ENCODE measurements at regions not wholly inside any gene's neighbourhood (a gene's known extent, or its start where the extent isn't known, plus 50 kb on each side); places are given as distances from the start of the nearest gene placed in this dataset.
A peak's percentile ranks its signal among the peaks of the same experiment; 100 is the strongest.
"Not testable (repeated sequence)": the region's sequence is repeated elsewhere in the genome, so short reads cannot be mapped to it uniquely, and the experiment has no call there.

- H3K27ac ChIP-seq (ENCODE audit: low read length in 2 of 2); H3K36me3 ChIP-seq (replicated peaks in 1 of 2; ENCODE audit: control extremely low read depth in 1 of 2, control insufficient read depth in 1 of 2, extremely low read depth in 1 of 2, insufficient read depth in 2 of 2, low read length in 1 of 2); DNase-seq; intact Hi-C loops (cut with micrococcal nuclease); H3K79me2 ChIP-seq (ENCODE audit: control insufficient read depth, insufficient read depth, low read length); H3K4me1 Mint-ChIP-seq; H3K4me3 Mint-ChIP-seq; H3K4me1 ChIP-seq (ENCODE audit: control insufficient read depth in 2 of 2, insufficient read depth in 2 of 2, low read length in 2 of 2); H3K27ac Mint-ChIP-seq; H3K27me3 ChIP-seq (replicated peaks in 1 of 4; ENCODE audit: control extremely low read depth in 1 of 4, control insufficient read depth in 3 of 4, insufficient read depth in 4 of 4, low read length in 3 of 4); CTCF ChIA-PET; H3K9me3 Mint-ChIP-seq (ENCODE audit: insufficient read depth); H4K20me1 ChIP-seq (ENCODE audit: control insufficient read depth, insufficient read depth, low read length, poor library complexity, severe bottlenecking); POLR2A ChIA-PET; ATAC-seq (ENCODE audit: low read depth); H3K9me3 ChIP-seq (ENCODE audit: control extremely low read depth in 1 of 3, control insufficient read depth in 2 of 3, insufficient read depth in 1 of 3, low read length in 2 of 3); H3K9ac ChIP-seq (ENCODE audit: low read length); H2AFZ ChIP-seq (ENCODE audit: insufficient read depth, low read depth, low read length, poor library complexity, severe bottlenecking); H3K4me3 ChIP-seq (ENCODE audit: control extremely low read depth in 1 of 5, extremely low read depth in 1 of 5, insufficient read depth in 1 of 5, low read depth in 2 of 5, low read length in 4 of 5); H3K4me2 ChIP-seq (replicated peaks; ENCODE audit: low read depth, low read length, poor library complexity, severe bottlenecking); H3K27me3 Mint-ChIP-seq: not testable (repeated sequence)
- no CpG with 5 or more reads among the region's 4 CpGs for WGBS (ENCODE audit: insufficient coverage)
- peak; percentile 31 for TF ChIP-seq CTCF (IDR thresholded peaks at IDR 0.05)
Observed at GRCh38 chr9:64772123-64772736, 512.8 kb downstream of the FOXD4L5 start.
